ENCODE measurements at regions not wholly inside any gene's neighbourhood (a gene's known extent, or its start where the extent isn't known, plus 50 kb on each side); places are given as distances from the start of the nearest gene placed in this dataset.

DNA sequence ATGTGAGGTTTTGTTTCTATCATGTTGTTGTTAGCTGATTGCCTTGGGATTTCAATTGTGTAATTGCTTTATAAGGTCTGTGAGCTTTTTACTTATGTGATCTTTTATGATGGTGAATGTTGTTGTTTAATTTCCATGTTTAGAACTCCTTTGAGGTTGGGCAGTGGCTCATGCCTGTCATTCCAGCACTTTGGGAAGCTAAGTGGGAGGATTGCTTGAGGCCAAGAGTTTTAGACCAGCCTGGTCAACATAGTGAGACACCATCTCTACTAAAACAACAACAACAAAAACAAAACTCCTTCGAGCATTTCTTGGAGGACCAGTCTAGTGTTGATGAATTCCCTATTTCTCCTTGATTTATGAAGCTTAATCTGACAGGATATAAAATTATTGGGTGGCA is 102.1 kb upstream of the PMCH start:
- TF ChIP-seq, protein P1, sequence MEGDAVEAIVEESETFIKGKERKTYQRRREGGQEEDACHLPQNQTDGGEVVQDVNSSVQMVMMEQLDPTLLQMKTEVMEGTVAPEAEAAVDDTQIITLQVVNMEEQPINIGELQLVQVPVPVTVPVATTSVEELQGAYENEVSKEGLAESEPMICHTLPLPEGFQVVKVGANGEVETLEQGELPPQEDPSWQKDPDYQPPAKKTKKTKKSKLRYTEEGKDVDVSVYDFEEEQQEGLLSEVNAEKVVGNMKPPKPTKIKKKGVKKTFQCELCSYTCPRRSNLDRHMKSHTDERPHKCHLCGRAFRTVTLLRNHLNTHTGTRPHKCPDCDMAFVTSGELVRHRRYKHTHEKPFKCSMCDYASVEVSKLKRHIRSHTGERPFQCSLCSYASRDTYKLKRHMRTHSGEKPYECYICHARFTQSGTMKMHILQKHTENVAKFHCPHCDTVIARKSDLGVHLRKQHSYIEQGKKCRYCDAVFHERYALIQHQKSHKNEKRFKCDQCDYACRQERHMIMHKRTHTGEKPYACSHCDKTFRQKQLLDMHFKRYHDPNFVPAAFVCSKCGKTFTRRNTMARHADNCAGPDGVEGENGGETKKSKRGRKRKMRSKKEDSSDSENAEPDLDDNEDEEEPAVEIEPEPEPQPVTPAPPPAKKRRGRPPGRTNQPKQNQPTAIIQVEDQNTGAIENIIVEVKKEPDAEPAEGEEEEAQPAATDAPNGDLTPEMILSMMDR (IDR thresholded peaks at IDR 0.05) = no peak
- no peak for TF ChIP-seq POLR2A (IDR thresholded peaks at IDR 0.05)
